ENCODE measurements at regions not wholly inside any gene's neighbourhood (a gene's known extent, or its start where the extent isn't known, plus 50 kb on each side); places are given as distances from the start of the nearest gene placed in this dataset.

GRCh38 chr1:200240656-200241055, 169.2 kb downstream of the ZNF281 start:
- TF ChIP-seq REST (IDR thresholded peaks at IDR 0.05; ENCODE audit: borderline replicate concordance): no peak
- no peak for TF ChIP-seq CTCF (IDR thresholded peaks at IDR 0.05; ENCODE audit: poor library complexity, severe bottlenecking)
- TF ChIP-seq EP300 (conservative IDR thresholded peaks at IDR 0.05; ENCODE audit: poor library complexity, severe bottlenecking): no peak
- TF ChIP-seq POLR2AphosphoS5 (IDR thresholded peaks at IDR 0.05): no peak

All from neural cell (in vitro differentiated cells).